Skin epidermis (tissue), 12 donors: ENCODE measurements at regions not wholly inside any gene's neighbourhood (a gene's known extent, or its start where the extent isn't known, plus 50 kb on each side); places are given as distances from the start of the nearest gene placed in this dataset.

ENCODE experiments used
- H3K27ac ChIP-seq, 21 experiments: fragments of 200-600 bp; sonication (generic) in 11 of 21; one replicate each; pipeline ENCODE4 v1.5.0; 2020; ENCODE audit warnings: mild to moderate bottlenecking in 3 of 21, inconsistent platforms in 2 of 21, moderate library complexity in 2 of 21
- H3K4me3 ChIP-seq, 7 experiments: fragments of 200-600 bp; sonication (generic) in 2 of 7; one replicate each; pipeline ENCODE4 v1.5.0; 2020; ENCODE audit warnings: inconsistent platforms in 2 of 7, mild to moderate bottlenecking in 2 of 7, moderate library complexity in 1 of 7

DNA sequence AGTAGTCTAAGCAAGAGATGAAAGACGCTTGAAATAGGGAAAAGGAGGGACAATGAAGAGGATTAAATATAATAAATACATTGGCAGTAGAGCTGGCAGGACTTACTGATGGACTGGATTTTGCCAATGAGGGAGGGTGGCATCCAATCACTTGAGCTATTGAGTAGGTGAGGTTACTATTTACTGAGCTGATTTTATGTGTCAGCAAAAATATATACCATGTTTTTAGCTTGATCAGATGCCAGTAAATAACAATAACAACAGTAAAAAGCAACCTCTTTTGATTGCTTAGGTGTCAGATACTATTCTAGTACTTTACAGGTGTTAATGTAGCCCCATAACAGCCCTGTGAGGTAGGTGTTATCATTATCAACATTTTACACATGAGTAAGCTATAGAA lies 187.5 kb upstream of the LMNTD1 start:
- Histone ChIP-seq H3K27ac (no peak overlapping the region), H3K4me3 (no peak overlapping the region)

DNA sequence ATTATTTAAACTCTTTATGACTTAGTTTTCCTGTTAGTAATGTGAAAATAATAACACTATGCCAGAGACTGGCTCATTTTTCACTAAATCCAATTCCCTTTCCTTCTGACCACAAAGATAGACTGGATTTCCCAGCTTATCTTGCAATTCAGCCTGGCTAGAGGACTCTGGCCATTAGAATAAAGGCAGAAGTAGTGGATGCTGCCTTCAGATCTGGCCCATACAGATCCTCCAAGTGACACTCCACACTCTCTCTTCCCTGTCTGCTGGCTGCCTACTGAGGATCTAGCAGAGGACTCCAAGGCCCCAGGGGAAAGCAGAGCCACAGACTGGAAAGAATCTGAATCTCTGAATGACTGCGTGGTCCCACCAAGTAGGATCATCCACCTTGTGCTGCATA lies 188.8 kb upstream of the LMNTD1 start:
- no peak overlapping the region for H3K4me3 ChIP-seq
- no peak overlapping the region for H3K27ac ChIP-seq

DNA sequence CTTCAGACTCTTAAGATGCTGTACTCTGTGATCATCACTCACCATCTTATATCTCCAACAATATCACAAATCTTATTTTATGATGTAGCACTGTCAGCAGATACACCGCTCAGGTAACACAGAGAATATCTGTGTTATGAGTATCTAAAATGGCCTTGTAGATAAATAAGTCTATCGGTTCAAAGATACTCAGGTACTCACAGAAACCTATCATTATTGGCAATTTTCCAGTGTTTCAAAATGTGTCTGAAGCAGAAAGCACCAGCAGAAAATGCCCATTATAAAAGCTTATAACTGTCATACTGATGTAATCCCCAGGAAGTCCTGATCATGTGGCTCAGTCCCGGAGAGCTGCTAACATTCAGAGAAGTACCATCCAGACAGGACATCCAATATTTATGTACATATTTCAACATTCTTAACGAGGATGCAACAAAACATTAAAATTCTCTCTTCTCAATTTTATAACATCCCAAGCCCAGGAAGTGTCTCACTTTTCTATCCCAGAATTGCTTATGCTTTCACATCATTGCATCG lies 190.7 kb upstream of the LMNTD1 start:
- H3K27ac ChIP-seq: no peak overlapping the region
- no peak overlapping the region for H3K4me3 ChIP-seq

DNA sequence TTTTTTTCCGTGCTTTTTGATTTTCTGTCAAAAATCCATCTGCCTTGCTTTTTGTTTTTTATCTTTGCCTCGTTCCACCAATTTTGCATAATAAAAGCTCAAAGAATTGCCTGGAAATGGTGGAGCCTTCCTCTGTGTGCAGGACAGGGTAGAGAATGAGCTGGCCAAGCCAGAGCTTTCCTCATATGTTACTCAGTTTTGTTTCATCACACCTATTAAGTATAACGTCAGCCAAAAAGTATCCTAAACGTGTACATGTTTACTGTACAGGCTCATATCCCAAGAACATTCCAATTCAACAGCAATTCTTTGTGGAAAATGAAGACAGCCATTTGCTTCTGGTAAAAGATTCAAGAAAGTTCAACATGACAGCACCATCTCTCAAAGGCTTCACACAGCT lies 191.2 kb upstream of the LMNTD1 start:
- no peak overlapping the region for H3K4me3 ChIP-seq
- H3K27ac ChIP-seq: no peak overlapping the region

DNA sequence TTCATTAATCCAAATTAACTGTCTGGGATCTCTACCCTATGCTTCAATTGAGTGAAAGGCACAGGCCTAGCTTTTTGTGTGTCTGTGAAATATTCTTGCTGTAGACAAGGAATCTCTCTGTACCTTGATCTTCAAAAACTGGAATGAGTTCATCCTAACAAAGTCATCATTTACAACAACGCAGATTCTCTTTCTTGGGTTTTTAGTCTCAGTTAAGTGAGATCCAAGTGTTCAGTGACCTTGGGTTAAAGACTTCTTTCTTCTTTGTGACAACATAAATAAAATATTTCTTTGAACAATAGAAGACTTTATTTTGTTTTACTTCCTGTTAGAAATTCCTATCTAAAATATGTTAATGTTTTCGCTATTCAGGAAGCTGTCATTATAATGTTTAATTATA lies 192.2 kb upstream of the LMNTD1 start:
- Histone ChIP-seq H3K27ac (no peak overlapping the region), H3K4me3 (no peak overlapping the region)

DNA sequence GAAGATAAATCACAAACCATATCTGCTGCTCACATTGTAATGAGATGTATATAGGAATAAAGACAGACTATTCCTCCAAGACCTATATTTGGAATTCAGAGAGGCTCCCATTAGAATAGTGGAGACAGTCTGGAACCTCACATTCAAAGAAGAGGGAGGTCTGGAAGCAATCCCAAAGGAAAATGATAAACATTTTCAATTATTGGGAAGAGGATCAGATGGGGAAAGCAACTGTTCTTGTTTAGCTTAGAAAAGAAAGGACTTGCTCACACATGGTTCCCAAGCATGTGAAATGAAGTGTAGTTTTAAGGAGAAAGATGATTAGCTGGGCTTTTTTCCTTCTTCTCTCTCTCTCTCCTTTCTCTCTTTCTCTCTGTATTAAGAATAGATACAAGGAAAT lies 193.0 kb upstream of the LMNTD1 start:
- Histone ChIP-seq H3K27ac (no peak overlapping the region), H3K4me3 (no peak overlapping the region)

DNA sequence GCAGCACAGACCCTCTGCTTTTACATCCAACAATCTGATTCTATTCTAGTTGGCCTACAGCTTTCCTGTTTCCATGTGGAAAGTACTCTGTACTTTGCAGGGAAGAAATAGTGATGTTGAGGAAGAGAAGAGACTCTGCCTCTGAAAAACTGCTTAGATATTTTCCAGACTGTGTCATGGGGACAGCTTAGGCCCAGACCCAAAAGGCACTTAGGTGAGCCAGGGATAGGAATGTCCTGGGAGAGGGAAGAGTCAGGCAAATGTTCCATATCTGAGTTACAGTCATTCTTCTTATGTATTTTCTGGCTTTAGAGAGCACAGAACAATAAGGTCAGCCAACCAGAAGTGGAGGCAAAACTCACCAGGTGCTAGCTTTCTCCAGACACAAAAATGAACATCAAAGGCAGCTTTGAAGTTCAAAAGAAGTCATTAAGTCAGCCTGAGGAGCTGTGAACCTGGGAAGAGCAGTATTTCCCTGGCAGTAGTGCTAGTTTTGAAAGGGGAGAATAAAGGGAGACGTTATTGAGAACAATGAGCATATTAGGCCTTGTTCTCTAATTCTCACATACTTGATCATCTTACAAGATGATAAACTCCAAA lies 199.7 kb upstream of the LMNTD1 start:
- H3K27ac ChIP-seq: no peak overlapping the region
- H3K4me3 ChIP-seq: no peak overlapping the region

DNA sequence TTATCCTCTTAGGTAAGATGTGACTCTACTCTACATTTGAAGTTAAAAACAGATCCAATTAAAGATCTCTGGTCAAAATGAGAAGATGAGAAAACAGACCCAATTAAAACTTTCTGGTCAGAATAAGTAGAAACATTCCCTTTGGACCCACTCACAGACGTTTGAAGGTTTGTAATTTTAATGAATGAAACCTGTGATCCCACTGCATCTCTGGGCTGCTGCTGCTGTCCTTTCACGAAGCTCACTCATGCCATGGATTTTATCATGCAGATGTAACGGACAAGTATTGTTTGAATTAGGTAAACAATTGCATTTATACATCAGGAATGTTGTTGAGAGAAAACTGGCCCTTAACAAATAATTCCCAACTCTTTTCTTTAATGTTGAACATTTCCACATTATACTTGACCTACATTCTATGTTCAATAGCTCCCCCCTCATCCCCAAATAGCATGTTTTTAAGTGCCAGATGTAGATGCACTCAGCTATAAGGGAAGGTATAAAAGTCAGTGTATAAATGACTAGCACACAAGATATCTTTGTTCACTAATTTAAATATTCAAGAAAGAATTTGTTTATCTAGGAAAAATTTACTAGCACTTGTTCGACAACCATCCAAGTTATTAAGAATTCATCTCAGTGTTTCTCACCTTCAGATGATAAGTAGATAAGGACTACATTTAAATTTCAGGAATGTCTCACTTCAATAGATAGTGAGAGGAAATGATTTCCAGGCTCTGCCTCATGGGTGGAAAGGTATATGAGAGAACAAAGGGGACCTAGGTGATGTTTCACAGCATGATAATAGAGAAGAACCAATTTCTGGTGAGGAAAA lies 202.3 kb upstream of the LMNTD1 start:
- Histone ChIP-seq H3K4me3 (no peak overlapping the region), H3K27ac (no peak overlapping the region)

DNA sequence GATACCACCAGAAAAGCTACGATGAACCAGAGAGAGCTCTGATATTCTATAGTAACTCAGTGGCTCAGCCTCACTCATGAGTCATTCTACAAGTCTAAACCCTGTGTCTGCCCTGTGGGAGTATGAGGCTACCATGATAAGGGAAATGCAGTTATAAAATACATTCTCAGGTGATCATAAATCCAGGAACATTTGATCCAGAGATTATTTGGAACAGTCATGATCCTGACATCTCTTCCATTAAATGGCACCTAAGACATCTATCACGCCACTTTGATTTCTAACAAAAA lies 202.6 kb upstream of the RASSF8 start:
- no peak overlapping the region for H3K4me3 ChIP-seq
- no peak overlapping the region for H3K27ac ChIP-seq

DNA sequence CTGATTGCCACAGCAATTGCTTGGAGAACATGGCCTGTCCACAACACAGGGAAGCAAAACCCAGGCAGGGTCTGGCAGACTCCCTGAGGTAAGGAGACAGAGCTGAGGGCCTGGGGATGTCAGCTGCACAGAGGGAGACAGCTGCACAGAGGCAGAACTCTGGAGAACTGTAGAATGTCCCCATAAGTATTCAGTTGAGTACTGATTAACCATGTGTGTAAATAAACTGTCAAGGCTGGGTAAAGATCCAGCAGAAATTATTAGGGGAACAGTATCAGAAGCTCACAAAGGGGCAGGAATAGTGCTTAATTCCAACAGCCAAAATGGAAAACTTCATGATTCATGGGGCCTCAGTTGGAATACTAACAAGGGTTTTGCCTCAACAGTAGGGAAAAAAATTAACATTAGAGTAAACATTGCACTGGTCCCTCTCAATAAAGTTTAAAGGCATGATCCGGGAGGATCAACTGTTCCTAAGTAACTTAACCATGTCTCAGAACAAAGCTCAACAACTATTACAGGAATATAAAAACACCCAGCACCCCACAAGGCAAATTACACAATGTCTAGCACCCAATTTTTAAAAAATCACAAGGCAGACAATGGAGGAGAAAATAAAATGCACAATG lies 201.3 kb upstream of the RASSF8 start:
- no peak overlapping the region for H3K27ac ChIP-seq

DNA sequence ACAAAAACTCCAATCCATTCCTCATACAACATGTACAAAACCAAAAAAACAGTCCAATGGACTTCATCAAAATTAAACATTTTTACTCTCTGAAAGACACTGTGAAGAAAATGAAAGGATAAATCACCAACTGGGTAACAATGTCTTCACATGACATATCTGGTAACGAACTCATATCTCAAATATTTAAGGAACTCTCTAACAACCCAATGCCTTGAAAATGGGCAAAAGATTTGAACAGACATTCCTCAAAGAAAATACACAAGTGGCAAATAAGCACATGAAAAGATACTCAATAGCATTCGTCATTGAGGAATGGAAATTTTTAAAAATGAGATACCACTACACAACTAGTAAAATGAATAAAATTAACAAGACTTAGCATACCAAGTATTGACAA lies 198.7 kb upstream of the RASSF8 start:
- no peak overlapping the region for H3K4me3 ChIP-seq

More for the DNA sequence above, 201.3 kb upstream of the RASSF8 start:
- no peak overlapping the region for H3K4me3 ChIP-seq

DNA sequence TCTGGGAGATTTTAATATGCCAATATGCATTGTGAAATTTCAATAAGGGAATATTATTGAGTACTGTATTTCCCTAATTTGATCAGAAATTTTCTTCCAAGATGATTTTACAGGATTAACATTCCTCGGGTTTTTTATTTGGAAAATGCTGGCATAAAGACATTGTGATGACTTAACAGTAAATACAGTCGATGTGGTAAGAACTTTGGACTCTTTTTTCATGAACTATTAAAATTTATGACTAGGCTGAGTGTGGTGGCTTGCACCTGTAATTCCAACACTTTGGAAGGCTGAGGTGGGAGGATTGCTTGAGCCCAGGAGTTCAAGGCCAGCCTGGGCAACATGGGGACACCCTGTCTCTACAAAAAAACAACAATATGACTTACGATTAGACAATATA lies 197.1 kb upstream of the RASSF8 start:
- no peak overlapping the region for H3K4me3 ChIP-seq
- no peak overlapping the region for H3K27ac ChIP-seq

More for the DNA sequence above, 198.7 kb upstream of the RASSF8 start:
- no peak overlapping the region for H3K27ac ChIP-seq

DNA sequence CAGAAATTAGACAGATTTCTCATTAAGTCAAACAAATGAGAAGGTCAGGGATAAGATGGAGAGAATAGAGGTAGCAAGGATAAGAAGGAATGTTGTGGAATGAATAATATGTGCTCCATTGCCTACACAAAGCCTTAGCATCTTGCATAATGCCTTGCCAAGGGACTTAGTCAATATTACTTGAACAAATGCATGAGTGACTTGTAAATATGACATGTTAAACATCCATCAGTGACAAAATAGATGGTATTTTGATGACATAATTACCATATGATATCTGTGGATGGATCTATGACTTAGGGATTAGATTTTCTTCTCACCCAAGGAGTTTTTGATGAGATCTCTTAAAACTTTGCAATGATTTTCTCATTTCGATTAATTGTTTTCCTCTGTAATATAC lies 194.1 kb upstream of the RASSF8 start:
- no peak overlapping the region for H3K4me3 ChIP-seq
- H3K27ac ChIP-seq: no peak overlapping the region

DNA sequence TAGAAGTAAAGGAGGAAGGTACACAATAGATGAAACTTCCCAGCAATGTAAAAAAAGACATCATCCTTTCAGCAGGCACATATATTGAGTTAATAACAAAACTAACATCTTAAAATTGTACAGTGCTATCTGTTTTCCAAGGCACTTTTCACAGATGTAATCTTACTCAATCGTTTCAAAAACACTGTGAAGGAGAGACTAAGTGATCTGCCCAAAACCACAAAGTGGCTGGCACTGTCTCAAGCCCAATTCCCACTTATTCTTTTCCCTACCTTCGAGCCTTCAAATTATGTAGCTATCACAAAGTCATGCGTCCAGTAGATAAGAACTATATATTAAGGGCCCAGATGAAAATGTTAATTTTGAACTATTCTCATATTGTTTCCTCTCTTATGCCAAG lies 193.6 kb upstream of the RASSF8 start:
- H3K27ac ChIP-seq: no peak overlapping the region
- H3K4me3 ChIP-seq: no peak overlapping the region

DNA sequence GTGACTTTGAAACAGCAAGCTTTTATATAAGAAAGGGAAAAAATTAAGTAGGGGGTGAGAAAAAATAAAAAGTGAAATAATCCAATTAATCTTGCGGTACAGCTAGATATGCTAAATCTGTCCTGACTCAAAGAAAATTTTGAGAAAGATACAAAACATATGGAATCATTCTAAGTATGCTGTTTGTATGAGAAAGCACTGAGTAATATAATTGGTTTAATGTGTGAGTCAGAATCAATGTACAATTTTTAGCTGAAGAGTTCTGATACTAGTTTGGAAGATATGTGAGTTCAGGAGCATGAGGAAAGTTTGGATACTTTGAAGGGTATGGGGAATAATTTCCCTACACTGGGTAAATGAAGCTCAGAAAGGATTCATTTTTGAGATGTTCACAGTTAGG lies 190.9 kb upstream of the RASSF8 start:
- Histone ChIP-seq H3K27ac (no peak overlapping the region), H3K4me3 (no peak overlapping the region)

DNA sequence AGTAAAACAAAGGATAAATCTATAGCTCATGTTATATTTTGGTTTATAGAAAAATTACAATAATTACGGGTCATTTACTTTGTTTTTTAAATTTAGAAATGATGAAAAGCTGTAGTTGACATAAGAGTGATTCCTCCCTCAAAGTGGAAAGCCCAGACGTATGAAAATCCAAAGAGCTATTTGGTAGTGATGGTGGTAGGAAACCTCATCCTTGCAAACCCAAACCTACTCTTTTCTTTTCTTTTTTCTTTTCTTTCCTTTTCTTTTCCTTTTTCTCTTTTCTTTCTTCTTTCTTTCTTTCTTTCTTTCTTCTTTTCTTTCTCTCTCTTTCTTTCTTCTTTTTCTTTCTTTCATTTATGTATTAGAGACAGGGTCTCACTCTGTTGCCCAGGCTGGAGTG lies 190.3 kb upstream of the RASSF8 start:
- Histone ChIP-seq H3K4me3 (no peak overlapping the region), H3K27ac (no peak overlapping the region)

DNA sequence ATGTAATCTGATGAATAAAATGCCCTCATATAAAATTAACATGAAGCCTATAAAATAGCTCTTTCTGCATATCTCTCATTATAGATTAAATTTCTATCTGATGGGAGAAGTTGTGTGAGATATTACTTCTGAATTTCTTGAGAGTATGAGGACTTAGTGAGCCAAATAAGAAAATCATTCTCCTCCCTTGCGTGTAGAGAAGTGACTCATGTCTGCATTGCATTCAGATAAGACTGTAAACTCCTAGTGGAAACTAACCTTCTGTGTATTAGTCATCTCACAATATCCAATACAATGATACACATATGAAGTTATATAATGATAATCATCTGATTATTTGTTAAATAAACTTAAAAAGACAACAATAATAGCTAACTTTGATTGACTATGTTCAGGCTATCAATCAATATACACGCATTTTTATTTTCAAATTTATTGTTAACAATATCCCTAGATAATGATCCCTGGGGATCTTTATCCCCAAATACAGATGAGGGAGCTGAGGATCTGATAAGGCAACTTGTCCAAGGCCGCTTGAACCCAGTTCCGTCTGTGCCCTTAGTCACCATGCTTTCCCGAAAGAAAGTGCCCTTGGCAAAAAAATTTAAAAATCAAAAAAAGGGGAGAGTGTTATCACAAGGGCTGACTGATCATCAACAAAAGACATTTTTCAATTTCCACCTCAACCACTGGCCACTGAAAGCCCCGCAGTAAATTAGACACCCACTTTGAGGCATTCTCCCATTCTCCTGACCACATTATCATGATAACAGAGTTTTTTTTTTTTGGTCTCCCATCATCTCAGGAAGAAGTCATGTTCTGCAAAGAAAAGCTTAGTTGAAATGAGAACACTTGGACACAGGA lies 189.2 kb upstream of the RASSF8 start:
- Histone ChIP-seq H3K27ac (no peak overlapping the region), H3K4me3 (no peak overlapping the region)

DNA sequence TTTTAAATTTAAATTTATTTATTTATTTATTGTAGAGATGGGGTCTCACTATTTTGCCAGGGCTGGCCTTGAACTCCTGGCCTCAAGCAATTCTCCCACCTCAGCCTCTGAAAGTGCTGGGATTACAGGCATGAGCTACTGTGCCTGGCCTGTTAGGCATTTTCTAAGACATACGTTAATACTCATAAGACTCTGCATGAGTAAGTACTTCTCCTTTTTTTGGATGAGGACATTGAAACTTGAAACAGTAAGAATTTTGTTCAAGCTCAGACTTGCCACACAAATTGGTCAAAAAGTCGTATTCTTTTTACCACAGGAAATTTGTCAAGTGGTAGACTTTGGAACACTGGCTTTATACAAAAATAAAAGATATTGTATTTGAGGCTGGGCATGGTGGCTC lies 187.4 kb upstream of the RASSF8 start:
- Histone ChIP-seq H3K4me3 (no peak overlapping the region), H3K27ac (no peak overlapping the region)

DNA sequence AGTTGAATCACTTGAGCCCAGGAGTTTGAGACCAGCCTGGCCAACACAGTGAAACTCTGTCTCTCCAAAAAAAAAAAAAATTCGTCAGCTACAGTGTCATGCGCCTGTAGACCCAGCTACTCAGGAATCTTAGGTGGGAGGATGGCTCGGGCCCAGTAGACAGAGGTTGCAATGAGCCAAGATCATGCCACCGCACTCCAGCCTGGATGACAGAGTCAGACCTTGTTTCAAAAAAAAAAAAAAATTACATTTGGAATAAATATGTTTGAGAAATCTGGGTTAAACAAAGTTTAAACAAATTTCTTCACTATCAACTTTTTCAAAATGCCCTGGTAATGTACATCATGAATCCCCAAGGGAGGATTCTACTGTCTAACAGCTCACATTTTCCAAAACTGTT lies 187.0 kb upstream of the RASSF8 start:
- Histone ChIP-seq H3K4me3 (no peak overlapping the region), H3K27ac (no peak overlapping the region)

DNA sequence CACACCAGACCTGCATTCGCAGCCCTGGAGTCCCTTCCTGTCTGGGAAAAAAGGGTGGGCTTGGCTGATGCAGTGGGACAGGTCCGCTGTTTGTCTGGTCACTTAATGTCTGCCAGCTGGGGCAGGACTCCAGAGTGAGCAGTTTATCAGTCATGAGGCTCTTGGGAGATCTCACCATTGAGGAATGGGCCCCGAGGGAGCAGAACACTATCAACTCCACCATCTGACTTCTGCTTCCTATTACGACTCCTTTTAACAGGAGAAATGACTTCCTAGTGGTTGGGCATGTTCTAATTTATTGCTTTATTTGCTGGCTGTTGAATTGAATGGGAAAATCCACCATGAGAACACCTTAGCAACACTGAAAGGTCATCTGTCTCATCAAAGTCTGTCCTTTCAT lies 182.5 kb upstream of the RASSF8 start:
- H3K27ac ChIP-seq: no peak overlapping the region

More for the DNA sequence above, 182.5 kb upstream of the RASSF8 start:
- H3K4me3 ChIP-seq: no peak overlapping the region
